Motor neuron (in vitro differentiated cells): ENCODE measurements at regions not wholly inside any gene's neighbourhood (a gene's known extent, or its start where the extent isn't known, plus 50 kb on each side); places are given as distances from the start of the nearest gene placed in this dataset.

Experiments
- ATAC-seq, 8 experiments: fragments of 200-7000 bp; cut with Tn5 transposase; replicated peaks in 6 of 8; 2 replicates each; pipeline ENCODE4 v1.8.0; 2021; ENCODE audit warnings: mild to moderate bottlenecking in 8 of 8, moderate library complexity in 8 of 8
- H3K27ac ChIP-seq, 2 donors: fragments of 250-450 bp; sonication (Bioruptor Pico); 2 replicates each; pipeline ENCODE4 v1.9.0; 2021; ENCODE audit warnings: antibody characterized with exemption in 2 of 2, mild to moderate bottlenecking in 2 of 2, moderate library complexity in 1 of 2
- H3K4me1 ChIP-seq, 2 donors: fragments of 250-450 bp; sonication (Bioruptor Pico); replicated peaks in 1 of 2; 2 replicates each; pipeline ENCODE4 v1.6.1; 2021; ENCODE audit warnings: antibody characterized with exemption in 2 of 2, mild to moderate bottlenecking in 2 of 2, moderate library complexity in 1 of 2
- H3K4me3 ChIP-seq, 5 donors: fragments of 250-450 bp; sonication (Bioruptor Pico); 2 replicates each; pipeline ENCODE4 v1.9.0; 2021; ENCODE audit warnings: antibody characterized with exemption in 5 of 5, mild to moderate bottlenecking in 5 of 5, moderate library complexity in 4 of 5
- WGBS, 10 experiments: fragments of 450-650 bp; shearing (Covaris generic); methylation state at CpG; one replicate each; pipeline ENCODE4 v1.0.0; 2022; 5-methylcytosine and 5-hydroxymethylcytosine counted together
- in situ Hi-C, 9 experiments: fragments of 400-800 bp; cut with MboI; loops; one replicate each; pipeline ENCODE4 v1.15.0; 2021; ENCODE audit warnings: low sequenced_read_pairs in 9 of 9, low pct_unique_long_range_greater_than_20kb in 2 of 9; ENCODE audit not compliant: unreplicated experiment in 9 of 9

DNA sequence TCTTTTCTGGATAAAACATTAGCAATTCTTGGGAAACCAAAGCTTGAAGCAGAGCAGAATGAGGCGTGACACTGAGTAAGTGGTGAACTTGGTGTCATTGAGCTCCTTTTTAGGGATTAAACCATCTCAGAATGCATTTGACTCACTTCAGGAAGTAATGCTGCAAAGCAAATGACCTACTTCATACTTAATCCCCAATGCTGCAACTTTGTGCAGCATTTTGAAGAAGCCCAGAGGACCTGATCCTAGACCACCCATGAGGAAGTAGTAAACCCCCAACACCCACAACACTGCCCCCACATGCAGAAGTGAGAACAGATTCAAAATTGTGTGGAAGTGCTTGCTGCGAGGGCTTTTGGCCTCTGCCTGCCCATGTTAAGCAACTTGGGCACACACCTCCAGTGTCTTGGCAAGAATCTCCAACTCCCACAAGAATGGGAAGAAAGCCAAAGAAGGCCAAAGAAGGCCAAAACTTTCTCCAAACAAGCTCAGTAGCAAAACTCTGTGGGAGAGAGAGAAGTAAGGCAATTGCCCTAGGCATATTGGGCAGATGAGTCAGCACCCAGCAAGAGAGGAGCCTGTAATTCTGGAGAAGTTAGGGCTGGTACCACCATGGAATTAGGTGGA is 69.2 kb upstream of the ETV6 start:
- Histone ChIP-seq H3K4me1 (no peaks in the 10 kb centered on the region), H3K27ac (no peak overlapping the region), H3K4me3 (no peak overlapping the region)
- in situ Hi-C loops: loop anchor here in 8 of 9 experiments (10.0 to 25.0 kb wide), 4 partner anchors 445 to 1132 kb away; partner anchors contain the start of gene CDKN1B (in 1 of the 8)
- ATAC-seq: peak in 3 of 8 experiments; percentile 68 to 79 (median 68)
- 0 to 90% (median 67%) methylated on average over 1 to 2 of the region's 2 CpGs; no CpG with 5 or more reads in 1 of the 10 experiments for WGBS, 10 experiments

DNA sequence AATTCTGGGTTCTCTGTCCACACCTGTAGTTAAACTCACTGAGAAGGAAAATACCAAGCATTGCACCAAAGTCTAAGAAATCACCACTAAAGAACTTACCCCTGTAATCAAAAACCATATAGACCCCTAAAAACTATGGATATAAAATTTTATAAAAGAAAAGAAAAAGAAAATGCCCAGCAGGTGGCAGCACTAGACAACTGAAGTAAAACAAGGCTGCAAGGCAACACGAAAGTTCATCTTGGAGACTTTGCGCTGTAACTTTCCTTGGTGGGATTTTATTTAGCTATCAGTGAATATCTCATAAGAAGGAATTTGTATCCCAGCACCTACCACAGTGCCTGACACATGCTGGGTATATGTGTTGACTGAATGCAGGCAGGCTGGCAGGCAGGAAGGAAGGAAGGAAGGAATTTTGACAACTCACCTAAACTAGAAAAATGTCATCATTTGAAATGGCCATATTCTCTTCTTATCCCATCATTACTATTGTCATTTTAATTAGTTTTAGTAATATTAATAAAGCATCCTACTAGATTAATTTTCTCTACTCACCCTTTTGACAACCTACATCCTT is 68.2 kb upstream of the ETV6 start:
- Histone ChIP-seq H3K27ac (no peak overlapping the region), H3K4me3 (no peak overlapping the region), H3K4me1 (no peaks in the 10 kb centered on the region)
- in situ Hi-C loops: loop anchor here in 8 of 9 experiments (10.0 to 25.0 kb wide), 4 partner anchors 444 to 1131 kb away; partner anchors contain the start of gene CDKN1B (in 1 of the 8)
- WGBS, 10 experiments: 0 to 23% (median 15%) methylated on average over 1 to 2 of the region's 2 CpGs
- peak in 1 of 8 experiments; percentile 23 for ATAC-seq

DNA sequence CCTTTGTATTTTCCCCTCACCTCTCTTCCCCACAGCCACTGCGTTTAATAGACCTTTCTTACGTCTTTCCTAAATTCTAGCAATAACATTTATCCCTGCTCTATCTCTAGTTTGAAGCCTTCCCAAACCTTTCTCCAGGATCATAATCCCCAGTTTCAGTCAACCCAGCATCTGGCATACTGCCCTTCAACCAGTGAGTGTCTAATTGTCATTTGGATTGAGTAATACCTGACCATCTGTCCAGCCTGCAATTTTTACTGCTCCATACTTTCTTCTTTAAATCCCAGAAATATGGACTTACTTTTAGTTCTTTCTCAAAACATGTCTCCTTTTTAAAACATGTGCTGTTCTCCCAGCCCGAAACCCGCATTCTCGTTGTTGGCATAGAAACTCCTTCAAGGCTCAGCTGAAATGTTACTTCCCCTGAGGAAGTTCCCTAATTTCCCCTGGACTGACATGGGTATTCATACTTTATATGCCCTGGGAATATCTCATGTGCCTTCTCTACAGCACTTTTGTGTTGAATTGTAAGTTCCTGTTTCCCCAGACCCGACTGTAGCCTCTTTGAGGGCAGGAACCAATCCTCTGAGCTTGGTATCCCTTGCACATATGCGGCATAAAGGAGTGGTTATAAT is 65.1 kb upstream of the ETV6 start:
- ATAC-seq: no peak
- WGBS, 10 experiments: 22 to 100% (median 91%) methylated on average over 2 to 7 of the region's 7 CpGs
- Histone ChIP-seq H3K27ac (no peak overlapping the region), H3K4me3 (no peak overlapping the region), H3K4me1 (no peaks in the 10 kb centered on the region)
- in situ Hi-C loops: loop anchor here in 8 of 9 experiments (10.0 to 25.0 kb wide), 4 partner anchors 440 to 1128 kb away; partner anchors contain the start of gene CDKN1B (in 1 of the 8)

DNA sequence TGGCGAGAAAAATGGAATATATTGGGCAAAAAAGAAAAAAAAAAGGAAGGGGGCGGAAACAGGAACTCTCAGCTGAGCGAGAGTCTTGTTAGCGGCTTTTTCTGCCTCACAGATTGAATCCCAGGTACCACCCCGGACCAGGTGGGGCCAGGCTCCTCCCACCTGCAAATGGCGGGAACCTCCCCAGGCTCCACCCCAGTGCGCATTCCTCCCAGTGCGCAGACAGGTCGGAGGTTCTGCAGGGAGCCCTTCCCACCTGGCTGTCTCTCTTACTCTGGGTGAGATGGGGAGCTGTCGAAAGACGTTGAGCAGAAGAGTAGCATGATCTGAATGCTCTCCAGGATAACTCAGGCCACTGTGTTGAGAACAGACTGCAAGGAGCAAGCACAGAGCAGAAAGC is 57.0 kb upstream of the ETV6 start:
- in situ Hi-C loops: loop anchor here in 6 of 9 experiments (25.0 kb wide), 2 partner anchors 445 to 1120 kb away; partner anchors contain the start of gene CDKN1B (in 1 of the 6)
- Histone ChIP-seq H3K4me1 (no peaks in the 10 kb centered on the region), H3K4me3 (no peak overlapping the region), H3K27ac (no peak overlapping the region)
- 53 to 100% (median 93%) methylated on average over 1 to 10 of the region's 11 CpGs; no CpG with 5 or more reads in 1 of the 10 experiments for whole genome bisulfite sequencing, 10 experiments
- ATAC-seq: no peak

DNA sequence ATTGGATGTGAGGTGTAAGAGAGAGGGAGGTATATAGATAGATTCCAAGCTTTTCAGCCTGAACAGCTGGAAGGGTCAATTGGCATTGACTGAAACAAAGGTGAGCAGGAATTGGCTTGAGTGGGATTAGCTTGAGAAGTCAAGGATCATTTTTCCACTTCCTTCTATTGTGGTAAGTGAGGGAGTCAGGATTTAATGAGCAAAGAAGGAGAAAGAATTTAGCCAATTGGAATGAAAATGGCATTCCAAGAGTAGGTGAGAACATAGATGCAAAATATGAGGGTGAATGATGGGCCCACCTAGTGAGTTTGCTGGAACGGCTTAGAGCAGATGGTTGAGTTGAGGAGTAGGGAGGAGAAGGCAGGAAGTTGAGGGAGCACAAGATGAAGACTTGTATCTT is 56.5 kb upstream of the ETV6 start:
- 57 to 100% (median 82%) methylated on average over 1 of the region's 1 CpG; no CpG with 5 or more reads in 2 of the 10 experiments for WGBS, 10 experiments
- Histone ChIP-seq H3K27ac (no peak overlapping the region), H3K4me3 (no peak overlapping the region), H3K4me1 (no peaks in the 10 kb centered on the region)
- in situ Hi-C loops: loop anchor here in 6 of 9 experiments (25.0 kb wide), 2 partner anchors 444 to 1119 kb away; partner anchors contain the start of gene CDKN1B (in 1 of the 6)
- ATAC-seq: no peak

GRCh38 chr12:11595080-11595479 is 54.4 kb upstream of the ETV6 start:
- H3K4me3 ChIP-seq: no peak overlapping the region
- 31 to 100% (median 100%) methylated on average over 1 to 2 of the region's 3 CpGs for WGBS, 10 experiments

GRCh38 chr12:11596141-11596540 is 53.3 kb upstream of the ETV6 start:
- ATAC-seq: no peak
- in situ Hi-C loops: loop anchor here in 6 of 9 experiments (25.0 kb wide), 2 partner anchors 441 to 1116 kb away; partner anchors contain the start of gene CDKN1B (in 1 of the 6)
- Histone ChIP-seq H3K4me1 (no peaks in the 10 kb centered on the region), H3K4me3 (no peak overlapping the region), H3K27ac (no peak overlapping the region)
- WGBS, 10 experiments: 20 to 100% (median 100%) methylated on average over 1 of the region's 1 CpG; no CpG with 5 or more reads in 1 of the 10 experiments

More at GRCh38 chr12:11595080-11595479, 54.4 kb upstream of the ETV6 start:
- in situ Hi-C loops: loop anchor here in 6 of 9 experiments (25.0 kb wide), 2 partner anchors 442 to 1117 kb away; partner anchors contain the start of gene CDKN1B (in 1 of the 6)
- no peak for ATAC-seq
- Histone ChIP-seq H3K27ac (no peak overlapping the region), H3K4me1 (no peaks in the 10 kb centered on the region)

DNA sequence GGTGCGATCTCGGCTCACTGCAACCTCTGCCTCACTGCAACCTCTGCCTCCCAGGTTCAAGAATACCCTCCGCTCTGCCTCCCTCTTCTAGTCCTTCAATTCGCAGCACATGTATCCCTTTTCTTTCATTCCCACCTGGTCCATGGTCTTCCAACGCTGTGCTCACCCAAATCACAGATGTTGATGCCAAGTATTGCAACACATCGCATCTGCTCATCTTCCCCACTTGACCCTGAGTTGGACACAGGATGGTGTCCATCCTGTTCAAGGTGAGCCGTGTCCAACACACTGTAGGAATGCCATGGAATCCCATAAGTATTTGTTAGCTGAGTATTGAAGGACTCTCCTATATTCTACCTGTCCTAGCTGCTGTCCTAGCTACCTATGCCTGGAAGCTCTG is 50.6 kb upstream of the ETV6 start:
- H3K27ac ChIP-seq: no peak overlapping the region
- H3K4me1 ChIP-seq: no peaks in the 10 kb centered on the region
- 40 to 95% (median 78%) methylated on average over 3 to 7 of the region's 7 CpGs; no CpG with 5 or more reads in 2 of the 10 experiments for WGBS, 10 experiments
- no peak for ATAC-seq
- no peak overlapping the region for H3K4me3 ChIP-seq
- in situ Hi-C loops: loop anchor here in 6 of 9 experiments (25.0 kb wide), 2 partner anchors 438 to 1113 kb away; partner anchors contain the start of gene CDKN1B (in 1 of the 6)
